Activated CD8-positive, alpha-beta T cell treated with anti-CD3 and anti-CD28 coated beads, Interleukin-2, amount 10 ng/mL, durations not matched to agents 7 days and 5 days (primary cell): ENCODE measurements at regions not wholly inside any gene's neighbourhood (a gene's known extent, or its start where the extent isn't known, plus 50 kb on each side); places are given as distances from the start of the nearest gene placed in this dataset.

Source experiments
- ATAC-seq: fragments of 150-1000 bp; cut with Tn5 transposase; one replicate; pipeline ENCODE4 v1.10.0; 2021; ENCODE audit warnings: moderate library complexity
- CTCF ChIA-PET: fragments of 350-600 bp; sonication (Branson Sonifier 250); formaldehyde crosslinking; loops from one replicate; lab custom pipeline; 2021; ENCODE audit warnings: antibody characterized with exemption; lab: Charles Lee
- POLR2A ChIA-PET: fragments of 350-600 bp; sonication (Branson Sonifier 250); formaldehyde crosslinking; loops from one replicate; lab custom pipeline; 2021; ENCODE audit warnings: antibody characterized with exemption; lab: Charles Lee
- DNase-seq: peaks from one replicate; pipeline ENCODE4 v3.0.0-alpha.2; 2020
- H3K27ac Mint-ChIP-seq: one replicate; pipeline ENCODE4 v1.8.0; 2021; ENCODE audit warnings: mild to moderate bottlenecking, mixed read lengths
- H3K27me3 Mint-ChIP-seq: one replicate; pipeline ENCODE4 v1.8.0; 2021; ENCODE audit warnings: low read depth, mixed read lengths
- H3K36me3 Mint-ChIP-seq: one replicate; pipeline ENCODE4 v1.8.0; 2021; ENCODE audit warnings: low read depth, mixed read lengths
- H3K4me1 Mint-ChIP-seq: one replicate; pipeline ENCODE4 v1.8.0; 2021; ENCODE audit warnings: low read depth, mixed read lengths
- H3K4me3 Mint-ChIP-seq: one replicate; pipeline ENCODE4 v1.8.0; 2021; ENCODE audit warnings: mild to moderate bottlenecking, mixed read lengths
- H3K9me3 Mint-ChIP-seq: one replicate; pipeline ENCODE4 v1.8.0; 2022; ENCODE audit warnings: mixed read lengths; ENCODE audit not compliant: insufficient read depth

DNA sequence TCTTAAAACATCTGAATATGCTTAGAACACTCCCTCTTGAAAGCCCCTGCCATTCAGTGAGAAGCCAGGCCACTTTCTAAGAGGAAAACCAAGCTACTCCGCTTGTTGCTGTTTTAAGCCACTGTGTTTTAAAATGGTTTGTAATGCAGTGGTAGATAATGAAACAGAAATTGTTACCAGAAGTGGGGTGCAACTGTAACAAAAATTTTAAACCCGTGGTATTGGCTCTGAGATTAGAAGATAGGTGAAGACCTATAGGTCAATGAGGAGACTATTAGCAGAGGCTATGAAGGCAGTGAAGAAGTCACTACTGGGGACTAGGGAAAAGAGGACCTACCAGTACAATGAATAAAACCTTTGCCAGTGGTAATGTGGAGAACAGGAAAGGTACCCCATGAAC is 266.5 kb downstream of the IRF8 start:
- Mint-ChIP-seq H3K4me1 (peaks cover 18% of the 10 kb centered on the region), H3K4me3 (no peak overlapping the region), H3K36me3 (no peaks in the 10 kb centered on the region), H3K27me3 (peaks cover 11% of the 10 kb centered on the region), H3K27ac (no peak overlapping the region), H3K9me3 (peaks cover 27% of the 10 kb centered on the region)
- POLR2A ChIA-PET: no interaction called here
- DNase-seq (no peak), ATAC-seq (no peak)
- CTCF ChIA-PET: no interaction called here

GRCh38 chr16:86166414-86166813 is 267.5 kb downstream of the IRF8 start:
- Mint-ChIP-seq H3K27ac (no peak overlapping the region), H3K4me1 (peaks cover 19% of the 10 kb centered on the region), H3K9me3 (peaks cover 27% of the 10 kb centered on the region), H3K4me3 (no peak overlapping the region), H3K27me3 (peaks cover 11% of the 10 kb centered on the region), H3K36me3 (no peaks in the 10 kb centered on the region)
- ChIA-PET POLR2A (no interaction called here), CTCF (no interaction called here)
- no peak for DNase-seq
- no peak for ATAC-seq

GRCh38 chr16:86167061-86167460 is 268.1 kb downstream of the IRF8 start:
- ChIA-PET CTCF (no interaction called here), POLR2A (no interaction called here)
- DNase-seq (no peak), ATAC-seq (no peak)
- H3K4me3 Mint-ChIP-seq: no peak overlapping the region
- H3K9me3 Mint-ChIP-seq: peaks cover 27% of the 10 kb centered on the region
- no peaks in the 10 kb centered on the region for H3K36me3 Mint-ChIP-seq
- peaks cover 11% of the 10 kb centered on the region for H3K27me3 Mint-ChIP-seq
- peaks cover 19% of the 10 kb centered on the region for H3K4me1 Mint-ChIP-seq
- H3K27ac Mint-ChIP-seq: no peak overlapping the region

DNA sequence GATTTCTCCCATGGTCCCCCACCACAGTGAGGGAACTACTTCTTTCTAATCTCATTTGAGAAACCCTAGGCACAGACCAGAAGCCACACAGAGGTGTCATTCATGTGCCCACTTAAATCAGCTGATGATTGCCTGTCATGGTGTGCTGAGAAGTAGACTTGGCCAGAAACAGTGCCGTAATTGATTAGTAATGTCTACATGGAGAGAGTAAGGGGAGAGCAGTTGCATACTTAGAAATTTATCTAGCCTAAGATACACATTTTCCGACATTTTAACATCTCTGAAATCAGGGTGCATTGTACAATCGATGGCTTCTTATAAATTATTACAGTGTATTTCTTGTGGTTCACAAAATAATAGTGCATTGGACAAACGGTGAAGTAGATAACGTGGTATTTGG is 271.8 kb downstream of the IRF8 start:
- CTCF ChIA-PET: no interaction called here
- peaks cover 10% of the 10 kb centered on the region for H3K9me3 Mint-ChIP-seq
- DNase-seq (no peak), ATAC-seq (no peak)
- no peak overlapping the region for H3K4me3 Mint-ChIP-seq
- H3K36me3 Mint-ChIP-seq: no peaks in the 10 kb centered on the region
- peaks cover 19% of the 10 kb centered on the region for H3K4me1 Mint-ChIP-seq
- H3K27ac Mint-ChIP-seq: no peak overlapping the region
- POLR2A ChIA-PET: no interaction called here
- H3K27me3 Mint-ChIP-seq: peaks cover 20% of the 10 kb centered on the region

- POLR2A ChIA-PET: no interaction called here
- Mint-ChIP-seq H3K4me1 (peaks cover 19% of the 10 kb centered on the region), H3K27me3 (peaks cover 22% of the 10 kb centered on the region), H3K36me3 (no peaks in the 10 kb centered on the region), H3K4me3 (no peak overlapping the region), H3K27ac (no peak overlapping the region), H3K9me3 (peaks cover 4% of the 10 kb centered on the region)
- ATAC-seq (no peak), DNase-seq (no peak)
- CTCF ChIA-PET: no interaction called here
These were observed 272.4 kb downstream of the IRF8 start for GRCh38 chr16:86171329-86171728.

GRCh38 chr16:86175816-86176215 is 276.9 kb downstream of the IRF8 start:
- ChIA-PET CTCF (no interaction called here), POLR2A (no interaction called here)
- Mint-ChIP-seq H3K36me3 (no peaks in the 10 kb centered on the region), H3K4me1 (no peaks in the 10 kb centered on the region), H3K27ac (no peak overlapping the region), H3K27me3 (peaks cover 16% of the 10 kb centered on the region), H3K4me3 (no peak overlapping the region), H3K9me3 (no peaks in the 10 kb centered on the region)
- DNase-seq (no peak), ATAC-seq (no peak)

DNA sequence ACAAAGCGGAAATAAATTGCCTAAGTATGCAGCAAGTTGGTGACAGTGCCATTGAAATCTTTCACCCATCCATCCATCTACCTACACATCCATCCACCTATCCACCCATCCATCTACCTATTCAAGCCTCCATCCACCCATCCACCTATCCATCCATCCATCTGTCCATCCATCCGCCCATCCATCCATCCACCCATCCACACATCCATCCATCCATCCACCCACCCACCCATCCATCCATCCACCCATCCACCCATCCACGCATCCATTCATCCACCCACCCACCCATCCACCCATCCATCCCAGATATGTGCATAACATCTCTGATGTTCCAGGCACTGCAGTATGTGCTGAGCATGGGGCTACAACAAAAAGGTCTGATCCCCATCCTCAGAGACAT is 277.5 kb downstream of the IRF8 start:
- ChIA-PET POLR2A (interaction anchor here (0.6 kb wide), 1 partner anchor 1070 kb away, joined by 3 read pairs; no protein-coding TSS in a partner anchor), CTCF (no interaction called here)
- Mint-ChIP-seq H3K4me1 (no peaks in the 10 kb centered on the region), H3K27me3 (peaks cover 16% of the 10 kb centered on the region), H3K36me3 (no peaks in the 10 kb centered on the region), H3K4me3 (no peak overlapping the region), H3K9me3 (no peaks in the 10 kb centered on the region), H3K27ac (no peak overlapping the region)
- ATAC-seq (no peak), DNase-seq (no peak)

DNA sequence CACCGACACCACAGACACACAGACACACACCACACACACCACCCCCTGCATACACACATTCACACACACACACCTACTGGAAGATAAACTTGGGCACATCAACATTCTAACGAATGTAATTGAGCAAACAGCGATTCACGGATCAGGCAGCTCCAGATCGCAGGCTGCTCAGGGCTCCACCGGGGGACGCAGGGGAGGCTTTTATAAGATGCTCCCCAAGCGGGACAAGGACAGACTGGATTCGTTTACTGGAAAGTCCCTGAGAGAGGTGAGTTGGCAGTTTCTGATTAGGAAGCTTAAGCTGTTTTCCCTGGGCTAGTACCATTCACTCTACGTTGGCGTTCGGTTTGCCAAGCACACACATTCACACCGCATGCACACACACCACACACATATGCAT is 281.3 kb downstream of the IRF8 start:
- H3K27ac Mint-ChIP-seq: no peak overlapping the region
- H3K27me3 Mint-ChIP-seq: peaks cover 6% of the 10 kb centered on the region
- no peak overlapping the region for H3K4me3 Mint-ChIP-seq
- H3K9me3 Mint-ChIP-seq: no peaks in the 10 kb centered on the region
- H3K4me1 Mint-ChIP-seq: no peaks in the 10 kb centered on the region
- POLR2A ChIA-PET: no interaction called here
- H3K36me3 Mint-ChIP-seq: no peaks in the 10 kb centered on the region
- CTCF ChIA-PET: no interaction called here
- no peak for ATAC-seq
- DNase-seq: no peak

GRCh38 chr16:86180780-86181179 is 281.8 kb downstream of the IRF8 start:
- POLR2A ChIA-PET: no interaction called here
- H3K36me3 Mint-ChIP-seq: no peaks in the 10 kb centered on the region
- H3K9me3 Mint-ChIP-seq: no peaks in the 10 kb centered on the region
- no peak overlapping the region for H3K27ac Mint-ChIP-seq
- DNase-seq (no peak), ATAC-seq (no peak)
- H3K27me3 Mint-ChIP-seq: peaks cover 6% of the 10 kb centered on the region
- CTCF ChIA-PET: no interaction called here
- H3K4me1 Mint-ChIP-seq: no peaks in the 10 kb centered on the region
- no peak overlapping the region for H3K4me3 Mint-ChIP-seq

DNA sequence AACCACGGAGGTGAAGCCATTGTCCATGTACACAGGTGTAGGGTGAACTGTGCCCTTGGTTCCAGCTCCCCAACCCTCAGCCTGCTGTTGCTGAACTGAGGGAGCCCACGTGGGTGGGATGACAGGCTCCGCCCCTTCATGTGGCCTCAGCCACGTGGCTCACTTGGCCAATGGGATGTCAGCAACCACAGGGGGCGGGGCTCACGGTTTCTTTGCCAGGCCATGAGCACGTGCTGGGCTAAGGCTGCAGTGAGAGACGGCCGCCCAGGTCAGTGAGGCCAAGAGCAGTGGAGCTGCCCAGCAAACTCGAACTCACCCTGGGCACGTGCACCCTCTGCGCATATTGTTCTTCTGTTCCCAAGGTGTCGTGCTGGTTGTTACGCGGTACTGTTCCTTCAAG is 282.6 kb downstream of the IRF8 start:
- Mint-ChIP-seq H3K4me3 (no peak overlapping the region), H3K36me3 (no peaks in the 10 kb centered on the region), H3K27ac (no peak overlapping the region), H3K4me1 (no peaks in the 10 kb centered on the region), H3K9me3 (no peaks in the 10 kb centered on the region), H3K27me3 (peaks cover 4% of the 10 kb centered on the region)
- ChIA-PET POLR2A (no interaction called here), CTCF (no interaction called here)
- DNase-seq (no peak), ATAC-seq (no peak)

GRCh38 chr16:86184185-86184584 is 285.2 kb downstream of the IRF8 start:
- Mint-ChIP-seq H3K36me3 (no peaks in the 10 kb centered on the region), H3K4me3 (no peak overlapping the region), H3K9me3 (no peaks in the 10 kb centered on the region), H3K4me1 (no peaks in the 10 kb centered on the region), H3K27ac (no peak overlapping the region), H3K27me3 (peaks cover 4% of the 10 kb centered on the region)
- ATAC-seq (no peak), DNase-seq (no peak)
- POLR2A ChIA-PET: no interaction called here
- CTCF ChIA-PET: no interaction called here

DNA sequence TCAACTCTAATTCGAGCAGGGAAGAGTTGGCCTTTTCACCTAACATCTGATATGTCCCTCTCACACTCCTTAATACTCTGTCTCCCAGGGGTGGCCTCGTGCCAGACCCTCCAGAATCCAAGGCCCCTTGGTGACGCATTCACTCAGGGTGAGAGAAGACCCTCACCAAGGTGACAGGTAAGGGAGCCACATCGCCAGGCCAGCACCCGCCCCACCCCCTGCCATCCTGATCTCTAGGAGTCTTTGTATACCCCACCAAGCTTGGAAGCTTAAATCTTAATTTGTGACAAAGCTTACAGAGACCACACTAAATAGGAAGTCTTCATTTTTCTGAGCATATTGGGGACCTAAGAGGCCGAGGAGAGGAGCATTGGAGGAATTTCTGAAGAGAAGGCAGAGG is 286.1 kb downstream of the IRF8 start:
- POLR2A ChIA-PET: no interaction called here
- no peak for ATAC-seq

DNA sequence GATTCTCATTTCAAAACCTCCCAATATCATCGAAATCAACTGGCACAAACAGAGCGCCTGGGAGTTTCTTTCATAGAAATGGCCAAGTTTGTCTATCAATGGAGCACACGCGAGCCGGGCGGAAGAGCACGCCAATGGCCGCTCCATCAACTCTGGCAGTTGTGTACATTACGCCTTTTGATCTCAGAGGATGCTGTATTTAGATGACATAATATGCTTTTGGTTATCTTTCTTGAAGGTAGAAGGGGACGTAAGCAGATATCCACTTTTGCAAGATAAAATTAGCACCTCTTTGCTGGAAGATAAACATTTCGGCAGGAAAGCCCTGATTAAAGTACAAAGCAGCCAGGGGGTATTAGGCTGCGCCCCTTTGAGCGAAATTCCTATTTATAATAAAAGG is 287.4 kb downstream of the IRF8 start:
- POLR2A ChIA-PET: no interaction called here
- H3K27ac Mint-ChIP-seq: no peak overlapping the region
- H3K27me3 Mint-ChIP-seq: peaks cover 4% of the 10 kb centered on the region
- CTCF ChIA-PET: no interaction called here
- ATAC-seq (no peak), DNase-seq (no peak)
- H3K36me3 Mint-ChIP-seq: no peaks in the 10 kb centered on the region
- no peak overlapping the region for H3K4me3 Mint-ChIP-seq
- H3K9me3 Mint-ChIP-seq: no peaks in the 10 kb centered on the region
- no peaks in the 10 kb centered on the region for H3K4me1 Mint-ChIP-seq

More for the DNA sequence above, 286.1 kb downstream of the IRF8 start:
- no peaks in the 10 kb centered on the region for H3K36me3 Mint-ChIP-seq
- H3K27me3 Mint-ChIP-seq: peaks cover 4% of the 10 kb centered on the region
- no peak overlapping the region for H3K27ac Mint-ChIP-seq
- H3K9me3 Mint-ChIP-seq: no peaks in the 10 kb centered on the region
- CTCF ChIA-PET: no interaction called here
- no peaks in the 10 kb centered on the region for H3K4me1 Mint-ChIP-seq
- no peak overlapping the region for H3K4me3 Mint-ChIP-seq
- no peak for DNase-seq
